Central memory CD8-positive, alpha-beta T cell (primary cell): ENCODE measurements at regions not wholly inside any gene's neighbourhood (a gene's known extent, or its start where the extent isn't known, plus 50 kb on each side); places are given as distances from the start of the nearest gene placed in this dataset.

Source experiments
- ATAC-seq: fragments of 150-1000 bp; cut with Tn5 transposase; replicated peaks from 2 replicates; pipeline ENCODE4 v1.10.0; 2022; ENCODE audit warnings: mild to moderate bottlenecking, moderate FRiP score, moderate number of reproducible peaks; ENCODE audit not compliant: poor library complexity, severe bottlenecking; ENCODE audit errors: extremely low read depth
- DNase-seq, 2 donors: peaks; one replicate each; pipeline ENCODE4 v3.0.0; 2021; ENCODE audit warnings: low spot score in 2 of 2
- H3K27ac Mint-ChIP-seq: one replicate; pipeline ENCODE4 v1.8.0; 2022; ENCODE audit warnings: low read depth, mild to moderate bottlenecking, moderate library complexity, mixed read lengths
- H3K27me3 Mint-ChIP-seq: one replicate; pipeline ENCODE4 v1.8.0; 2022; ENCODE audit warnings: mixed read lengths
- H3K36me3 Mint-ChIP-seq: one replicate; pipeline ENCODE4 v1.8.0; 2022; ENCODE audit warnings: mild to moderate bottlenecking, moderate library complexity, mixed read lengths; ENCODE audit not compliant: insufficient read depth
- H3K4me1 Mint-ChIP-seq: one replicate; pipeline ENCODE4 v1.8.0; 2022; ENCODE audit warnings: mixed read lengths
- H3K4me3 Mint-ChIP-seq: one replicate; pipeline ENCODE4 v1.8.0; 2022; ENCODE audit warnings: mild to moderate bottlenecking, moderate library complexity, mixed read lengths
- H3K9me3 Mint-ChIP-seq: one replicate; pipeline ENCODE4 v1.8.0; 2022; ENCODE audit warnings: mixed read lengths

GRCh38 chr16:66128371-66128770 lies 238.1 kb upstream of the CDH5 start:
- no peaks in the 10 kb centered on the region for H3K9me3 Mint-ChIP-seq
- peaks cover 77% of the 10 kb centered on the region for H3K27me3 Mint-ChIP-seq
- no peaks in the 10 kb centered on the region for H3K4me1 Mint-ChIP-seq
- H3K36me3 Mint-ChIP-seq: no peaks in the 10 kb centered on the region
- H3K4me3 Mint-ChIP-seq: no peak overlapping the region
- DNase-seq (no peak), ATAC-seq (no peak)
- no peak overlapping the region for H3K27ac Mint-ChIP-seq

GRCh38 chr16:66127459-66128370 lies 238.8 kb upstream of the CDH5 start:
- Mint-ChIP-seq H3K9me3 (no peaks in the 10 kb centered on the region), H3K4me3 (no peak overlapping the region)
- ATAC-seq: no peak

GRCh38 chr16:66121466-66121865 lies 245.0 kb upstream of the CDH5 start:
- no peak for DNase-seq
- Mint-ChIP-seq H3K27ac (no peak overlapping the region), H3K4me1 (no peaks in the 10 kb centered on the region), H3K9me3 (no peaks in the 10 kb centered on the region), H3K4me3 (no peak overlapping the region), H3K36me3 (no peaks in the 10 kb centered on the region), H3K27me3 (peaks cover 34% of the 10 kb centered on the region)
- ATAC-seq: no peak

More at GRCh38 chr16:66127459-66128370, 238.8 kb upstream of the CDH5 start:
- Mint-ChIP-seq H3K4me1 (no peaks in the 10 kb centered on the region), H3K36me3 (no peaks in the 10 kb centered on the region), H3K27me3 (peaks cover 77% of the 10 kb centered on the region), H3K27ac (no peak overlapping the region)
- no peak for DNase-seq

- Mint-ChIP-seq H3K36me3 (no peaks in the 10 kb centered on the region), H3K27me3 (peaks cover 30% of the 10 kb centered on the region), H3K4me3 (no peak overlapping the region), H3K27ac (no peak overlapping the region), H3K4me1 (no peaks in the 10 kb centered on the region), H3K9me3 (no peaks in the 10 kb centered on the region)
- ATAC-seq (no peak), DNase-seq (no peak)
Observed at GRCh38 chr16:66120656-66121055, 245.8 kb upstream of the CDH5 start.

- DNase-seq (no peak), ATAC-seq (no peak)
- Mint-ChIP-seq H3K9me3 (no peaks in the 10 kb centered on the region), H3K4me1 (no peaks in the 10 kb centered on the region), H3K4me3 (no peak overlapping the region), H3K27ac (no peak overlapping the region), H3K27me3 (no peaks in the 10 kb centered on the region), H3K36me3 (no peaks in the 10 kb centered on the region)
Observed at GRCh38 chr16:66116163-66117002, 250.1 kb upstream of the CDH5 start.

GRCh38 chr16:66115373-66115772 lies 251.1 kb upstream of the CDH5 start:
- DNase-seq (no peak), ATAC-seq (no peak)
- no peaks in the 10 kb centered on the region for H3K36me3 Mint-ChIP-seq
- H3K27me3 Mint-ChIP-seq: peaks cover 4% of the 10 kb centered on the region
- H3K9me3 Mint-ChIP-seq: no peaks in the 10 kb centered on the region
- no peaks in the 10 kb centered on the region for H3K4me1 Mint-ChIP-seq
- H3K4me3 Mint-ChIP-seq: no peak overlapping the region
- no peak overlapping the region for H3K27ac Mint-ChIP-seq

- H3K9me3 Mint-ChIP-seq: no peaks in the 10 kb centered on the region
- ATAC-seq: no peak
Observed at GRCh38 chr16:66113223-66113622, 253.3 kb upstream of the CDH5 start.

GRCh38 chr16:66109677-66110076 lies 256.8 kb upstream of the CDH5 start:
- no peak for ATAC-seq
- Mint-ChIP-seq H3K9me3 (no peaks in the 10 kb centered on the region), H3K27ac (no peak overlapping the region), H3K36me3 (no peaks in the 10 kb centered on the region), H3K27me3 (peaks cover 38% of the 10 kb centered on the region), H3K4me1 (no peaks in the 10 kb centered on the region), H3K4me3 (no peak overlapping the region)
- DNase-seq: no peak

More at GRCh38 chr16:66113223-66113622, 253.3 kb upstream of the CDH5 start:
- Mint-ChIP-seq H3K27me3 (peaks cover 19% of the 10 kb centered on the region), H3K36me3 (no peaks in the 10 kb centered on the region), H3K27ac (no peak overlapping the region), H3K4me1 (no peaks in the 10 kb centered on the region), H3K4me3 (no peak overlapping the region)
- no peak for DNase-seq

- Mint-ChIP-seq H3K27ac (no peak overlapping the region), H3K9me3 (no peaks in the 10 kb centered on the region), H3K4me1 (no peaks in the 10 kb centered on the region), H3K4me3 (no peak overlapping the region), H3K27me3 (peaks cover 38% of the 10 kb centered on the region), H3K36me3 (no peaks in the 10 kb centered on the region)
- DNase-seq (no peak), ATAC-seq (no peak)
Observed at GRCh38 chr16:66107661-66108060, 258.8 kb upstream of the CDH5 start.

- Mint-ChIP-seq H3K36me3 (no peaks in the 10 kb centered on the region), H3K27me3 (peaks cover 36% of the 10 kb centered on the region), H3K4me3 (no peak overlapping the region), H3K27ac (no peak overlapping the region), H3K4me1 (no peaks in the 10 kb centered on the region), H3K9me3 (no peaks in the 10 kb centered on the region)
- DNase-seq (no peak), ATAC-seq (no peak)
Observed at GRCh38 chr16:66103211-66103610, 263.3 kb upstream of the CDH5 start.

GRCh38 chr16:66099306-66099705 lies 267.2 kb upstream of the CDH5 start:
- ATAC-seq (no peak), DNase-seq (no peak)
- no peaks in the 10 kb centered on the region for H3K36me3 Mint-ChIP-seq
- peaks cover 35% of the 10 kb centered on the region for H3K27me3 Mint-ChIP-seq
- H3K9me3 Mint-ChIP-seq: no peaks in the 10 kb centered on the region
- H3K4me3 Mint-ChIP-seq: no peak overlapping the region
- H3K27ac Mint-ChIP-seq: no peak overlapping the region
- no peaks in the 10 kb centered on the region for H3K4me1 Mint-ChIP-seq

- Mint-ChIP-seq H3K27me3 (peaks cover 35% of the 10 kb centered on the region), H3K36me3 (no peaks in the 10 kb centered on the region)
- no peak for ATAC-seq
Observed at GRCh38 chr16:66097751-66098150, 268.7 kb upstream of the CDH5 start.

GRCh38 chr16:66095676-66096075 lies 270.8 kb upstream of the CDH5 start:
- ATAC-seq (no peak), DNase-seq (no peak)
- Mint-ChIP-seq H3K36me3 (no peaks in the 10 kb centered on the region), H3K27me3 (peaks cover 35% of the 10 kb centered on the region), H3K4me3 (no peak overlapping the region), H3K27ac (no peak overlapping the region), H3K9me3 (no peaks in the 10 kb centered on the region), H3K4me1 (no peaks in the 10 kb centered on the region)

More at GRCh38 chr16:66097751-66098150, 268.7 kb upstream of the CDH5 start:
- no peak overlapping the region for H3K27ac Mint-ChIP-seq
- DNase-seq: no peak
- no peaks in the 10 kb centered on the region for H3K9me3 Mint-ChIP-seq
- no peak overlapping the region for H3K4me3 Mint-ChIP-seq
- no peaks in the 10 kb centered on the region for H3K4me1 Mint-ChIP-seq
